ENCODE measurements at regions not wholly inside any gene's neighbourhood (a gene's known extent, or its start where the extent isn't known, plus 50 kb on each side); places are given as distances from the start of the nearest gene placed in this dataset.

DNA sequence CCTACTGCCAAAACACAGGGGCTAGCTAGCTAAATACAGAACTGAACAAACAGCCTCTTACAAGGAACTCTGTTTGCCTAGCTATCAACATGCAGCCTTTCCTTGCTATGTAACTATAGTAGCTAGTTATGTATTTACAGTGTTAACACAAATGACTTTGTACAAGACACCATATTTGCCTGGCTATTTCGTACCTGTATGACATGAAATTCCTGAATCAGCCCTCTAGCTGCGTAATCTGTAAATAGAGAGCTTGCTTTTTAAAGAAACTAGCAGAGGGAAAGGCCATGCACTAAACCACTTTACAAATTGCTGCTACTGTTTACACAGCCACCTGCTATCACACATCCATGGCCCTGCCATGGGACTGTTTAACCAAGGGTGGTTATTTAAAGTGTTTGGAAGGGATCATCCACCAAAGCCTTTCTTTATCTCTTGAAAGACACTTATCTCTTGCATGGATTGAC lies 248.7 kb downstream of the TFCP2L1 start:
- TF ChIP-seq, protein P1, sequence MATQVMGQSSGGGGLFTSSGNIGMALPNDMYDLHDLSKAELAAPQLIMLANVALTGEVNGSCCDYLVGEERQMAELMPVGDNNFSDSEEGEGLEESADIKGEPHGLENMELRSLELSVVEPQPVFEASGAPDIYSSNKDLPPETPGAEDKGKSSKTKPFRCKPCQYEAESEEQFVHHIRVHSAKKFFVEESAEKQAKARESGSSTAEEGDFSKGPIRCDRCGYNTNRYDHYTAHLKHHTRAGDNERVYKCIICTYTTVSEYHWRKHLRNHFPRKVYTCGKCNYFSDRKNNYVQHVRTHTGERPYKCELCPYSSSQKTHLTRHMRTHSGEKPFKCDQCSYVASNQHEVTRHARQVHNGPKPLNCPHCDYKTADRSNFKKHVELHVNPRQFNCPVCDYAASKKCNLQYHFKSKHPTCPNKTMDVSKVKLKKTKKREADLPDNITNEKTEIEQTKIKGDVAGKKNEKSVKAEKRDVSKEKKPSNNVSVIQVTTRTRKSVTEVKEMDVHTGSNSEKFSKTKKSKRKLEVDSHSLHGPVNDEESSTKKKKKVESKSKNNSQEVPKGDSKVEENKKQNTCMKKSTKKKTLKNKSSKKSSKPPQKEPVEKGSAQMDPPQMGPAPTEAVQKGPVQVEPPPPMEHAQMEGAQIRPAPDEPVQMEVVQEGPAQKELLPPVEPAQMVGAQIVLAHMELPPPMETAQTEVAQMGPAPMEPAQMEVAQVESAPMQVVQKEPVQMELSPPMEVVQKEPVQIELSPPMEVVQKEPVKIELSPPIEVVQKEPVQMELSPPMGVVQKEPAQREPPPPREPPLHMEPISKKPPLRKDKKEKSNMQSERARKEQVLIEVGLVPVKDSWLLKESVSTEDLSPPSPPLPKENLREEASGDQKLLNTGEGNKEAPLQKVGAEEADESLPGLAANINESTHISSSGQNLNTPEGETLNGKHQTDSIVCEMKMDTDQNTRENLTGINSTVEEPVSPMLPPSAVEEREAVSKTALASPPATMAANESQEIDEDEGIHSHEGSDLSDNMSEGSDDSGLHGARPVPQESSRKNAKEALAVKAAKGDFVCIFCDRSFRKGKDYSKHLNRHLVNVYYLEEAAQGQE (IDR thresholded peaks at IDR 0.05; ENCODE audit: insufficient read depth in 1 of 2, low read depth in 2 of 2, low read length in 2 of 2): no peak
- TF ChIP-seq SIN3A (IDR thresholded peaks at IDR 0.05; ENCODE audit: borderline replicate concordance, insufficient read depth, low read length) (no peak), FOXP2 (optimal IDR thresholded peaks at IDR 0.05; ENCODE audit: borderline replicate concordance, extremely low read depth, extremely low read length, insufficient read depth) (no peak), POLR2AphosphoS5 (IDR thresholded peaks at IDR 0.05; ENCODE audit: low read depth, low read length) (no peak), TAF1 (IDR thresholded peaks at IDR 0.05; ENCODE audit: borderline replicate concordance, insufficient read depth, low read length) (no peak)
